HL-60 (cell line): ENCODE measurements at regions not wholly inside any gene's neighbourhood (a gene's known extent, or its start where the extent isn't known, plus 50 kb on each side); places are given as distances from the start of the nearest gene placed in this dataset.

ENCODE experiments used
- POLR2AphosphoS5 ChIP-seq: IDR thresholded peaks from 2 replicates; pipeline ENCODE4 v1.6.1; 2012; ENCODE audit warnings: low read depth
- REST ChIP-seq: IDR thresholded peaks from 2 replicates; pipeline ENCODE4 v1.6.1; 2012; ENCODE audit warnings: low read depth; ENCODE audit not compliant: insufficient replicate concordance
- TF ChIP-seq, protein P1 (sequence below): IDR thresholded peaks from one replicate; pipeline ENCODE4 v1.5.1; 2011; ENCODE audit warnings: low read length, control low read depth, inconsistent platforms; ENCODE audit not compliant: insufficient read depth

- TF ChIP-seq, protein P1, sequence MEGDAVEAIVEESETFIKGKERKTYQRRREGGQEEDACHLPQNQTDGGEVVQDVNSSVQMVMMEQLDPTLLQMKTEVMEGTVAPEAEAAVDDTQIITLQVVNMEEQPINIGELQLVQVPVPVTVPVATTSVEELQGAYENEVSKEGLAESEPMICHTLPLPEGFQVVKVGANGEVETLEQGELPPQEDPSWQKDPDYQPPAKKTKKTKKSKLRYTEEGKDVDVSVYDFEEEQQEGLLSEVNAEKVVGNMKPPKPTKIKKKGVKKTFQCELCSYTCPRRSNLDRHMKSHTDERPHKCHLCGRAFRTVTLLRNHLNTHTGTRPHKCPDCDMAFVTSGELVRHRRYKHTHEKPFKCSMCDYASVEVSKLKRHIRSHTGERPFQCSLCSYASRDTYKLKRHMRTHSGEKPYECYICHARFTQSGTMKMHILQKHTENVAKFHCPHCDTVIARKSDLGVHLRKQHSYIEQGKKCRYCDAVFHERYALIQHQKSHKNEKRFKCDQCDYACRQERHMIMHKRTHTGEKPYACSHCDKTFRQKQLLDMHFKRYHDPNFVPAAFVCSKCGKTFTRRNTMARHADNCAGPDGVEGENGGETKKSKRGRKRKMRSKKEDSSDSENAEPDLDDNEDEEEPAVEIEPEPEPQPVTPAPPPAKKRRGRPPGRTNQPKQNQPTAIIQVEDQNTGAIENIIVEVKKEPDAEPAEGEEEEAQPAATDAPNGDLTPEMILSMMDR: no peak
- no peak for TF ChIP-seq REST
- TF ChIP-seq POLR2AphosphoS5: no peak
Observed at GRCh38 chrX:149372866-149373265, 132.2 kb downstream of the IDS start.
